Fibroblast of the conjunctiva (primary cell): ENCODE measurements at regions not wholly inside any gene's neighbourhood (a gene's known extent, or its start where the extent isn't known, plus 50 kb on each side); places are given as distances from the start of the nearest gene placed in this dataset.

Experiments
- DNase-seq: peaks from one replicate; pipeline ENCODE4 v3.0.0-alpha.2; 2010; ENCODE audit warnings: low read depth

DNA sequence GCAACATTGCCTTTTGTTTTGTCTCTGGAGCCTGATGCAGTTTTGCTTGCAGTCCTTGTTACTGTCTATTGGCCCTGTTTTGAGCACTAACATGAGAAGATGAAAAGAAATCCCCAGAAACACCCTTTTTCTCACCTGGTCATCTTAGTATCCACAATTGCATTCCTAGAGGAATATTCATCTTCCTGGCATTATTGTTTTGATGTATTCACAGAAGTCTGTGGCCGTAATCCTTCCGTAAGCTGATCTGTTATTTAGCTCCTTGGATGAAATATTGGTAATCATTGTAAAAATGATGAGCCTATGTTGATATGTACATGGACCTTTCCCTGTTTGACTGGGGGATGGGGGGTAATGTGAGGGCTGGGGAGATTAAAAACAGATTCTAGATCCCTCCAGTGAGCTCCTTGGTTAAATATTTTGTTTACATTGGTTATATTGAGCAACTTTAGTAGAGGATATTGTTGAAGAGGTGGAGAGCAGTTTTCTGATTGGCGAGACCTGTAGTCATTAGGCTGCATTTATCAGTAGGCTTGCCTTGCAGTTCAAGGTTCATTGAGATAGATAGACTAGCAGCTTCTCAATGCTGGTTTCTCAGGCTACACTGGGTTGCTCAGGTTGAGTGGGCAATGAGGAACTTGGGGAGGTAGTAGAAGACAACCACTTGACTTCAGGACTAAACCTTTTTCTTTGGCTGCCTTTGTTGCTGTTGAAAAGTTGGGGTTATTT lies 117.5 kb downstream of the MACIR start:
- DNase-seq, result no peak

- peak; percentile 63 for DNase-seq
These were observed 116.8 kb downstream of the MACIR start for GRCh38 chr5:103375350-103375749.

GRCh38 chr5:103374473-103374963 lies 116.0 kb downstream of the MACIR start:
- no peak for DNase-seq

DNA sequence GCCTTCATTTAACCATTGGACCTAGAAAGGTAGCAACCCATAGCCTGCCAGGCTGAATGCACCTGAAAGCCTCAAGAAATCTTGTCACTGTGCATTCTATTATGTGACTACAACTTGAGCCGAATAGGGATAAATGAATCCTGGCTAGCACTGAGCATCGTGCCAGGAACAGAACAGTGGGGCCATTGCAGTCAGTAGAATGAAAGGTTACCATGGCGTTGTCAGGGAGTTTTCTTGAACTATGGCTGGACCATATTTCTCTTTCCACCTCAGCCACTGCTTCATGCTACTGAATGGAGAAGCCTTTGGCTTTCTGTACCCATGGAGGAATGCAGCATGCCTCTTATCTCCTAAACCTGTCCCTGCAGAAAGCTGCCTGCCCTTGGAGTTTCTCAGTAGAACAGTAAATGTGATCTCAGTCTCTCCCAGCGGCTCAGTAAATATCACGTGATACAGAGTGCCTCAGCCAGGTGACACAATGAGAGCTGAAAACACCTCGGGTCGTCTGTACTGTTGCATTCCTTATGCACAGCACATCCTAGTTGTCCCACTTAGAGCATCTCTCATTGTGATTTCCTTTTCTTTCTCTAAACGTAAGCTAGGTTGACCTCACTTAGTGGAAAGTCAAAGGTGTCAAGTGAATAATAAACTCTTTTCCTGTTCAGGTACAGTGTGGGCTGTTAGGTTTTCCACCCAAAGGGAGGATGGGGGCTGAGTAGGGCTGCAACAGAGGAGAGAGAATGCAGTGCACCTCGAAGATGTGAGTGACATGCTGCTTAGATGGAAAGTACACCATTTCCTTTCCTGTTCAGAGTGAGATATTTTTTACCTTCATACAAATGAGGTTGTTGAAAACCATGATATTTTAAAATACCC lies 115.3 kb downstream of the MACIR start:
- no peak for DNase-seq

DNA sequence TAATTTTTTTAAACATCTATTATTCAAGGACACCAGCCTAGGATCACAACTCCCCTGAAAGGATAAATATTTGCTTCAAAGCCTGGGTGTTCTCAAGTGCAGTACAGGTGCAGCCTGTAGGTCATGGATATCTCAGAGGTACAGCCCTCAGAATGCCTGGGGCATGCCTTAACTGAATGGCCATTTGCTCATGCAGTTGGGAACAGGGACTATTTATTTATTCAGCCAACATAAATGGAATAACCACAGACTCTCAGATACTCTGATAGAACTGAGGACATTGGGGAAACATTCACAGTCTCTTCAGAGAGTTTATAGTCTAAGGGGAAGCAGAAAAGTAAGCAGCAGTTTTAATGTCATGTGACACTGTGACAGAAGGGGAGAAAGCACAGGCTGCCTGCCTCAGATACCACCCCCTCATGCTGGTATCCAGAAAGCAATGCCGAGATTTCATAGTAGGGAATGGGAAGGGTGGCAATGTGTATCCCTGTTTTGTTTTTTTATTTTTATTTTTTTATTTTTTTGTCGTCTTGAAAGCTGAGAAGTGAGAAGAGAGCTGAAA lies 112.6 kb downstream of the MACIR start:
- DNase-seq, result no peak

DNA sequence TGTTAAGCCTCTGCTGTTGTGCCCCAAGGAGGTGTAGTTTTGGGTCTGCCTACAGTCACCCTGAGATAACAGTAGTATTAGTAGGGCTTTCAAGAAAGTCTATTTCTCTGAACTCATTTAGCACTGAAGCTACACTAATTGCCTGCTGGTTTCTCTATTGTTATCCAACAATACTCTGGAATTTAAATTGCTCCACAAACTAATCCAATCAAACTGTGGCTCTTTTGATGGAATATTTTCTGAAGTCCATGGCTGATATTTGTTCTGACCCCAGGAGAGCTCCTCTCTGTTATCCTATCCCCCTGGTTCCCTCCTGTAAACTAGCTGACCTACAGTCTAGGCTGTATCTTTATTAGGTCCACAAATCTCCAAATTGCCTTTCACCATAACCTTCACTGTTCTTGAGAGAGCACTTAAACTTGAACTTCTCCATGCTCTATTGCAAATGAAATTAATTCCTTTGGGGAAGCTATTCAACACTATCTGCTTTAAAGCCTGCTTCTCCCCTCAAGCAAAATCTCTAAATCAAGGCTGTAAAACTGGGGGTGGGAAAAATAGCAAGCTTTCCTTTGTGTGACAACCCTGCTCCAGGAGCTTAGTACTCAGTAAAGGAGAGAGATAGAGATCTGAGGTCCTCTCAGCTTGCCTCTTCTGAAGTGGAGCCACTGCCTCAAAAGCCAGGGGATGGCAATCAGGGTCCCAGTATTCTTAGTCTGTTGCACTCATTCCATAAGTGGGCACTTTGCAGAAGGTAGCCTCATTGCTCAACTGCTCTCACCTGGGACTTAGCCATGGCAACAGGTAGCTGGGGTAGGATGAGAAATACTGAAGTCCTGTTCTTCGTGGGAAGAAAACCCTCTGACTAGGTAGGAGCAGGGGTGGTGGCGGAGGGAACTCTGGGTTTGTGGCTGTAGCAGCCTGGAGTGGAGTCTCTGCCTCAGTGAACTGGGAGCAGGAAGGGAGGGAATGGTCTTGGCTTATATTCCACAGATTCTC lies 110.9 kb downstream of the MACIR start:
- no peak for DNase-seq

GRCh38 chr5:103367702-103368101 lies 109.1 kb downstream of the MACIR start:
- DNase-seq, result no peak

GRCh38 chr5:103366918-103367549 lies 108.5 kb downstream of the MACIR start:
- no peak for DNase-seq

GRCh38 chr5:103364074-103364473 lies 105.5 kb downstream of the MACIR start:
- DNase-seq, result no peak

GRCh38 chr5:103362211-103362610 lies 103.6 kb downstream of the MACIR start:
- no peak for DNase-seq

GRCh38 chr5:103360475-103360874 lies 101.9 kb downstream of the MACIR start:
- no peak for DNase-seq

DNA sequence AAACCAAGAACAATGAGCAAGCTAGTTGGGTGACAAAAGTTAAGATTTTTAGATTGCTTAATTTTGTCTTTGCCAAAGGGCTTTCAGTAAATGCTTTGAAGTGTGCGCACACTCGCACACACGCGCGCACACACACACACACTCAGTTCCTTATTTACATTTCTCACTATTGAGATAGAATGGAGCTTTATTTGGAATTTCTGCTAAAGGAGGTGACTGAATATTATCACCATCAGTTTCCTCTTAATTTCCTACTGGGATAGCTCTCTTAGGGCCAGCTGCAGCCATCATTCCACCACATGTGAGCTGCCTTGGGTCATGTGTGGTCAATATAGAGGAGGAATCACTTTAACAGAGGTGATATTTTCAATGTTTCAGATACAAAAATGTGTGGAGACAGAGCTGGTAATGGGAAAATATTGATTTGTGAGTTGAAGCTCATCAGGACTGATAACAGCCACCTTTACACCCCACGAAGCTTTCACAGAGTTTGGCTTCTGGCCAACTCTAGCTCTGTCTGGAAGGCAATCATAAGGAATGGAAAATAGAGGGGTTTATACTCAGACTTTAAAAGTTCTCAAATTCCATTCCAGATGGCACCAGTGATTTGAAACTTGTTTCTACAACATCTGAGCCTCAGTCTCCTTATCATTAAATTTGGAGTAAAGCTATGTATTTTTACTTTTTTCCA lies 99.9 kb downstream of the MACIR start:
- no peak for DNase-seq

DNA sequence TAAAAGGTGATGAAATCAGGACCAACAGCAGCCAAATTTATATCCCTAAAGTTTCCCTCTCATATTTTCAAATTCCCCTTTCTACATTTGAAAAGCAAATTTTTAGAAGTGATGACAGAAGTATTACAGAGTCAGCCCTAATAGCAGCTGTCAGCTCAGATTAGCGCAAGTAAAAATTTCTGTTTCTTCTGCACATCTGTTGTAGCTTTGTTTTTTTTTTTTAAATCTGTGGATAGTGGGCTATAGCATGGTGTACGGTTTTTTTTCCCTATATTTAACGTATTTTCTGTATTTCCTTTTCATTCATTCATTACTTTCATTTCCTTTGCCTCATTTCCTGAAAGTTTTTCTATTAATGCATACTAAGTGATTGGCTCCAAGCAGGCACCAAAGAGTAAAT lies 99.1 kb downstream of the MACIR start:
- DNase-seq, result no peak

DNA sequence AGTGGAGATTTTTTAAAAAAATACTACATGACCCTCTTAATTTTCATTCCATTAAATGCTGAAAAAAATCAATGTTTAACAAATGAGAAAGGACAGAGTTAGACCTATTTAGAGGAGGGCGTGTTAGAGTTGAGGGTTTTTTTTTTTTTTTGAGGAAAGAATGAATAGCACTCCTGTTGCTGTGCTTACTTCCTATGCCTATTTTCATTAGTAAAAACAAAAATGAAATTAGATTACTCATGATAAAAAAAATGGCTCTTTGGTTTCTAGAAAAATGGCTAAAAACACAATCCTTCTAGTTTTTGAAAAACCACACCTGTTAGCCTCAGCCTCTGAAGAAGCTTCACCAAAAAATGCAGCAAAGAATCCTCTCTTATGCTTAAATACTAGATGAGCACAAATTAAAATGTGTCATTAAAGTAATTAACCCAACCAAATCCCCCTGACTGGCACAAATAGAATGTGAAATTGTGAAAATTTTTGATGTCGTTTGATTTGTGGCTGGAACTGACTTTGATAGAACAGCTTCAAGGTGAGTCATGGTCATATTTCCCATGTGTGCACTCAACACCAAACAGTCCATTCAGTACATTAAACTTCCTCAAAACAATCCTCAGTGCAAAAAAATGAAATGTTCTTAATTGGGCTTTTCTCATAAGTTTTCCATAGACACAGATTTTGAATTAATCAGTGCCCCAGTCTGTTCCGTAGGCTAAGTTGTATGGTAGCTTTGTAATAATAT lies 98.0 kb downstream of the MACIR start:
- DNase-seq, result no peak

DNA sequence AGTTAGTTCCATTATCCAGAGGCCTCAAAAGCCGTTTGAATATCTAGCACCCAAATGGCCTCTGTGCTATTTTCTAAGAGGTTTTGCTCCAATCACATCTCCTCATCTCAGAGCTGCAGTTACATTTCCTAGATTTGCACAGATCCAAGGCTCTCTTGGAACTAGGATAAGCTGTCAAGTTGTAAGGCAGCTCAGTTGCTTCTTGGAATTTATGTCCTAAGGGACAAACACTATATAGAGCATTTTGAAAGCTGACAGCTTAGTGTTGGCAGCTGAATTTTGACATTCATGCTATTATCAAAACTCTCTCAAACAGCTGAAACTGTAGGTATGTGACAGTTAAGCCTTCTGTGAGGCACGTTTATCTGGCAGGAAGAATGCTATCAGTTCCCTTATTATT lies 97.0 kb downstream of the MACIR start:
- no peak for DNase-seq

DNA sequence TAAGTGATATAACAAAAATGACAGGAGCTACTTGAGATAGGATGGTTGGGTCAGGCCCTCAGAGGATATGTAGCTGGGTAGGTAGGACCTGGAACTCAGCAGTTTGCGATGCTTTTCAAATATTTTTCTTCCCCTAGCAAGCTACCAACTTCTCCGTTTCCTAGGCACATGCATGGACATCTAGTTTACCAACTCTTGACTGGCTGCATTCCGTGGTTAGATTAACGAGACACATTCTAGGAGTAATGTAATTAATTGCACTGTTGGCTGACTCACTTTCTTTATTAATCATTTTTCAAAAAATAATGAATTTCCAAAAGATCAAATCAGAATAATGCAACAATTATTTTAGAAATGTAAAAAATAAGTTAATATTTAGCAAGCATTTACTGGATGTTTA lies 95.9 kb downstream of the MACIR start:
- no peak for DNase-seq

GRCh38 chr5:103353581-103353980 lies 95.0 kb downstream of the MACIR start:
- no peak for DNase-seq

GRCh38 chr5:103347716-103348423 lies 89.3 kb downstream of the MACIR start:
- no peak for DNase-seq

DNA sequence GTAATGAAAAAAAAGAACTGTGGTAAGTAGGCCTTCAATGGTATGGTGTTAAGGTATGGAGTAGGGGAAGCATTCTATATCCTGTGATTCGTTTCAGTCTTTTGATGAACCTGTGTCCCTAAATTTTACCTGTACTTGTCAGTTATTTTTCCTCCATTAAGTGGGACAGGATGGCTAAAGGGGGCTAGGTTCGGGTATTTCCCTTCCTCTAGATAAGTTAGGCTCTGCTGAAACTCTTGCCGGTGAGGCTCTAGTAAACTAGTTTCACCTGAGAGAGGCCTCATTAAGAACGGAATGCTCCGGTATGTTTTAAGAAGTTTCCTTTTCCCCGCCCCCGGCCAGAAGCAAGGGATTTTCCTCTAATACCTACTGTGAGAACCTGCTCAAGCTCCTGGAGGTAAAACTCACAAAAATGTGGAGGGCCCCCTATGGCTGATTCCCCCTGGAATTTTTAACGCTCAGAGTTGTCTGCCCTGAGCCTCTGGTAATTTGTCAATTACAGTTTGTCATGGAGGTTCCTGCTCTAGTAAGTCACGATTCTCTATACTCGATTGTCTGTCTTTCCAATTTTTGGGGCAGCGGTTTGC lies 87.7 kb downstream of the MACIR start:
- no peak for DNase-seq
